IPS-20b (cell line): ENCODE measurements at regions not wholly inside any gene's neighbourhood (a gene's known extent, or its start where the extent isn't known, plus 50 kb on each side); places are given as distances from the start of the nearest gene placed in this dataset.

Experiments used
- H3K27ac ChIP-seq: one replicate; pipeline ENCODE4 v1.5.1; 2013; ENCODE audit warnings: low read length
- H3K27me3 ChIP-seq: 2 replicates; pipeline ENCODE4 v1.6.1; 2013; ENCODE audit warnings: mild to moderate bottlenecking, low read length, inconsistent platforms; ENCODE audit not compliant: insufficient read depth
- H3K36me3 ChIP-seq: 2 replicates; pipeline ENCODE4 v1.6.1; 2013; ENCODE audit warnings: low read depth, mild to moderate bottlenecking, inconsistent platforms, low read length, moderate library complexity; ENCODE audit not compliant: insufficient read depth
- H3K4me1 ChIP-seq: 2 replicates; pipeline ENCODE4 v1.6.1; 2013; ENCODE audit warnings: mild to moderate bottlenecking, control low read depth, inconsistent platforms, low read length, moderate library complexity; ENCODE audit not compliant: insufficient read depth
- H3K4me3 ChIP-seq: 2 replicates; pipeline ENCODE4 v1.5.1; 2013; ENCODE audit warnings: mild to moderate bottlenecking, low read length, inconsistent platforms
- H3K9ac ChIP-seq: 2 replicates; pipeline ENCODE4 v1.6.1; 2013; ENCODE audit warnings: low read depth, mild to moderate bottlenecking, inconsistent platforms, low read length, moderate library complexity
- H3K9me3 ChIP-seq: 2 replicates; pipeline ENCODE4 v1.6.1; 2013; ENCODE audit warnings: mild to moderate bottlenecking, low read depth, low read length, inconsistent platforms; ENCODE audit not compliant: insufficient read depth

- Histone ChIP-seq H3K27ac (no peak overlapping the region), H3K9ac (no peak overlapping the region), H3K4me1 (peaks cover under 1% of the 10 kb centered on the region; the same call in 1 of the 2 replicates), H3K36me3 (no peaks in the 10 kb centered on the region), H3K27me3 (no peaks in the 10 kb centered on the region), H3K9me3 (no peaks in the 10 kb centered on the region), H3K4me3 (no peak overlapping the region)
Measured at GRCh38 chr5:126354858-126355731, 68.1 kb upstream of the GRAMD2B start.

GRCh38 chr5:126355940-126356339 is 67.3 kb upstream of the GRAMD2B start:
- H3K4me1 ChIP-seq: no peaks in the 10 kb centered on the region
- no peak overlapping the region for H3K4me3 ChIP-seq
- no peaks in the 10 kb centered on the region for H3K27me3 ChIP-seq
- no peaks in the 10 kb centered on the region for H3K36me3 ChIP-seq
- H3K9ac ChIP-seq: no peak overlapping the region
- no peak overlapping the region for H3K27ac ChIP-seq
- no peaks in the 10 kb centered on the region for H3K9me3 ChIP-seq

GRCh38 chr5:126357585-126358342 is 65.4 kb upstream of the GRAMD2B start:
- Histone ChIP-seq H3K27ac (no peak overlapping the region), H3K36me3 (no peaks in the 10 kb centered on the region), H3K9ac (no peak overlapping the region), H3K4me3 (no peak overlapping the region), H3K9me3 (no peaks in the 10 kb centered on the region), H3K27me3 (no peaks in the 10 kb centered on the region), H3K4me1 (no peaks in the 10 kb centered on the region)

- Histone ChIP-seq H3K4me1 (no peaks in the 10 kb centered on the region), H3K4me3 (no peak overlapping the region), H3K27ac (no peak overlapping the region), H3K36me3 (no peaks in the 10 kb centered on the region), H3K27me3 (no peaks in the 10 kb centered on the region), H3K9me3 (no peaks in the 10 kb centered on the region), H3K9ac (no peak overlapping the region)
Measured at GRCh38 chr5:126358525-126358924, 64.7 kb upstream of the GRAMD2B start.

GRCh38 chr5:126359884-126360283 is 63.3 kb upstream of the GRAMD2B start:
- Histone ChIP-seq H3K27me3 (no peaks in the 10 kb centered on the region), H3K9ac (no peak overlapping the region), H3K4me3 (no peak overlapping the region), H3K9me3 (no peaks in the 10 kb centered on the region), H3K36me3 (no peaks in the 10 kb centered on the region), H3K27ac (no peak overlapping the region), H3K4me1 (no peaks in the 10 kb centered on the region)

GRCh38 chr5:126360467-126360866 is 62.7 kb upstream of the GRAMD2B start:
- no peaks in the 10 kb centered on the region for H3K9me3 ChIP-seq
- no peaks in the 10 kb centered on the region for H3K4me1 ChIP-seq
- no peak overlapping the region for H3K9ac ChIP-seq
- H3K4me3 ChIP-seq: no peak overlapping the region
- H3K36me3 ChIP-seq: no peaks in the 10 kb centered on the region
- H3K27me3 ChIP-seq: no peaks in the 10 kb centered on the region
- H3K27ac ChIP-seq: no peak overlapping the region

- Histone ChIP-seq H3K9me3 (no peaks in the 10 kb centered on the region), H3K36me3 (no peaks in the 10 kb centered on the region), H3K27ac (no peak overlapping the region)
Measured at GRCh38 chr5:126363658-126364057, 59.6 kb upstream of the GRAMD2B start.

GRCh38 chr5:126364206-126364902 is 58.9 kb upstream of the GRAMD2B start:
- Histone ChIP-seq H3K9ac (no peak overlapping the region), H3K9me3 (no peaks in the 10 kb centered on the region), H3K27ac (no peak overlapping the region), H3K4me3 (no peak overlapping the region), H3K27me3 (no peaks in the 10 kb centered on the region), H3K36me3 (no peaks in the 10 kb centered on the region), H3K4me1 (peaks cover 6% of the 10 kb centered on the region)

More at GRCh38 chr5:126363658-126364057, 59.6 kb upstream of the GRAMD2B start:
- Histone ChIP-seq H3K27me3 (no peaks in the 10 kb centered on the region), H3K4me1 (peaks cover 2% of the 10 kb centered on the region), H3K4me3 (no peak overlapping the region), H3K9ac (no peak overlapping the region)

- Histone ChIP-seq H3K27me3 (no peaks in the 10 kb centered on the region), H3K27ac (no peak overlapping the region), H3K9me3 (no peaks in the 10 kb centered on the region), H3K4me1 (peaks cover 18% of the 10 kb centered on the region), H3K36me3 (no peaks in the 10 kb centered on the region), H3K4me3 (no peak overlapping the region), H3K9ac (no peak overlapping the region)
Measured at GRCh38 chr5:126365446-126366198, 57.6 kb upstream of the GRAMD2B start.

- Histone ChIP-seq H3K27me3 (no peaks in the 10 kb centered on the region), H3K9me3 (no peaks in the 10 kb centered on the region), H3K4me1 (peaks cover 24% of the 10 kb centered on the region), H3K4me3 (no peak overlapping the region), H3K9ac (no peak overlapping the region), H3K36me3 (no peaks in the 10 kb centered on the region), H3K27ac (no peak overlapping the region)
Measured at GRCh38 chr5:126366199-126366560, 57.0 kb upstream of the GRAMD2B start.

GRCh38 chr5:126368239-126368812 is 54.9 kb upstream of the GRAMD2B start:
- Histone ChIP-seq H3K27ac (no peak overlapping the region), H3K4me1 (peaks cover 30% of the 10 kb centered on the region), H3K9me3 (no peaks in the 10 kb centered on the region), H3K36me3 (no peaks in the 10 kb centered on the region), H3K9ac (peak overlapping the region; percentile 37; the same call in 1 of the 2 replicates), H3K27me3 (no peaks in the 10 kb centered on the region), H3K4me3 (peak overlapping the region; percentile 16)
